C4-2B (cell line): ENCODE measurements at regions not wholly inside any gene's neighbourhood (a gene's known extent, or its start where the extent isn't known, plus 50 kb on each side); places are given as distances from the start of the nearest gene placed in this dataset.

ENCODE experiments used
- H3K27ac ChIP-seq: fragments of 450-650 bp; 2 replicates; pipeline ENCODE4 v1.5.1; 2017
- CTCF ChIP-seq: fragments of 450-650 bp; conservative IDR thresholded peaks from 2 replicates; pipeline ENCODE4 v1.5.1; 2017; ENCODE audit warnings: mild to moderate bottlenecking
- ZFX ChIP-seq: fragments of 450-650 bp; IDR thresholded peaks from 2 replicates; pipeline ENCODE4 v1.6.1; 2017

DNA sequence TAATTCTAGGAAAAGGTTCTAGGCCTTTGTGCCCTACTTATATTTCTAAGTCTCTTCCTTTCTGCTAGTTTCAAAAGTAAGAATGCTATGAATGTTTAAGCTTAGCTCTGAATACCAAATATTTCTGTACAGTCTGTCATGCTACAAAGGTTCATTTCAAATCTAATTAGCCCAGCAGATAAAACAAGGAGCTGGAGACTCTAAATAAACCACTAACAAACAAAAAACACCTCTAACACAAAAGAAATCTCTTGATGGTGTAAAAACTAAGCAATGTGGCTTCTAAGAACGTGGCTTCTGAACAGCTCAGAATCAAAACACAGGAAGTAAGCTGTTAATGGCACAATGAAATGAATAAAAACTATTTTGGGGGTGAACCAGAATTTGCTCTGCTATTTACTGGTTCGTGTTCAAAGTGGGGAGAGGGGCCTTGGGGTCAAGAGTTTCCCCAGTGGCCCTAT lies 198.3 kb downstream of the BCAS1 start:
- no peak overlapping the region for H3K27ac ChIP-seq
- TF ChIP-seq CTCF (no peak), ZFX (no peak)

GRCh38 chr20:53871541-53871940 lies 198.9 kb downstream of the BCAS1 start:
- H3K27ac ChIP-seq: peak overlapping the region; percentile 77
- TF ChIP-seq CTCF: no peak

DNA sequence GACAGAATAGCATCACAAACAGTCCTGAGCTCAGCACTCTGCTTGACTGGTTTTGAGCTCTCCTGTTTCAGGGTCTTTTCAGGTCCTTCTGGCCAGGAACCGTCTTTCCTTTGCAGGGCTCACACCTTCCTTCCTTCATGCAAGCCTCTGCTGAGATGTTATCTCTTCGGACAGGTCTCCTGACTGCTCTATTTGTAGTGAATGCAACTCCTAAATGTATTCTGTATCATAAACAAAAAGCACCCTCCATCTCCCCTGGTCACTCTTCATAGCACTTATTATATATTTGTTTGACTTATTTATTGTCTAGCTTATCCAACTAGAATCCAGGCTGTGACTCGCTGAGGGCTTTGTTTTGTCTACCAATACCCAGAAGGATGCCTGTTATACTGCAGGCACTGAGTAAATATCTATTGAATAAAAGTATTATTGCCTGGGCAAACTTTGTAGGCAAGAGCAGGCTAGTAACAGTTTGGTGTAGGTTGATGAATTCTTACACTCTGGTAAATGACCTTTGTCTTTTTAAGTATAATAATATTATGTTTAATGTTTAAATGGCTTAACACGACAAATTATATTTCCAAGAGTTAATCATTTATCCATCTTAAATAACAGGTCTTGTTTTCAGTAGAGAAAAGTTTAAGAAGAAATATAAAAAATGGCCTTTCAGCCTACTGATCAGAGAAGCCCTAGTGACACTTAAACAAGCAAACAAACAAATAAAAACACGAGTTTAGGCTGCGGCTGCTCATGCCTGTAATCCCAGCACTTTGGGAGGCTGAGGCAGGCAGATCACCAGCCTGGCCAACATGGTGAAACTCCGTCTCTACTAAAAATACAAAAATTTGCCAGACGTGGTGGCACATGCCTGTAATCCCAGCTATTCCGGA lies 199.7 kb downstream of the BCAS1 start:
- H3K27ac ChIP-seq: peak overlapping the region; percentile 77
- TF ChIP-seq CTCF (no peak), ZFX (no peak)

DNA sequence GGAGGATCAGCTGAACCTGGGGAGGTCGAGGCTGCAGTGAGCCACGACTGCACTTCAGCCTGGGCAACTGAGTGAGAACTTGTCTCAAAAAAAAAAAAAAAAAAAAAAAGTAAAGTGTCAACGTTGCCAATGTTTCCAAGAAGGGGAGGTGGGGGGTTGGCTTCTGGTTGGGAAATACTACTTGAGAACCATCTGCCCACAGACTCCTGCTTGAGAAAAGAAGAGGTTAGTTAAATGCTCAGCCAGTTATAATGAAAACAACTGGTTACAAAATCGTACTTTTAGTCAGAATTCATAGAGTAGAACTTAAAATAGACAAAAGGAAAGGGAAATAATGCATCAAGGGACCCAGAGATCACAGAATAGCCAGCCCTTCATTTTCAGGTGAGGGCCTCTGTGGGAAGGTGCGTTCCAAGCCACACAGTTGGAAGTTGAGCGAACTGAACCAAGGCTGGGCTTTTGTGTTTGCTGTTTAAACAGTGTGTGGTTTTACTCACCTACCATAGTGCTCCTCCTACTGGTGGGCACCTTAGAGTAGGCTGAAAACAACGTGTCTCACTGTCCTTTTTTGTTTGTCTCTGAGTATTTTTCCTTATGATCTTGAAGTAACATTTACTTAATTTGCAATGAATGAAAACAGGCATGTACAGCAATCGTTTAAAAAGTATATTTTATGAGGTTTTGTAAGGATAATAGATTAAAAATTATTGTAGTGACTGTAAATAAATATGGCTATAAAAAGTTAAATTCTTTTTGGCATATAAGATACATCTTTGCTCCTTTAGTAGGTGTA lies 200.7 kb downstream of the BCAS1 start:
- H3K27ac ChIP-seq: peak overlapping the region; percentile 77

GRCh38 chr20:53867741-53868351 lies 202.5 kb downstream of the BCAS1 start:
- no peak for TF ChIP-seq ZFX
- TF ChIP-seq CTCF: no peak
- peak overlapping the region; percentile 86; the same call in 1 of the 2 replicates for H3K27ac ChIP-seq

More for the DNA sequence above, 200.7 kb downstream of the BCAS1 start:
- TF ChIP-seq ZFX: no peak
- peak; percentile 91 for TF ChIP-seq CTCF

GRCh38 chr20:53866794-53867740 lies 203.3 kb downstream of the BCAS1 start:
- H3K27ac ChIP-seq: peak overlapping the region; percentile 86; the same call in 1 of the 2 replicates
- TF ChIP-seq ZFX (no peak), CTCF (no peak)
